Caco-2 (cell line): ENCODE measurements at regions not wholly inside any gene's neighbourhood (a gene's known extent, or its start where the extent isn't known, plus 50 kb on each side); places are given as distances from the start of the nearest gene placed in this dataset.

Experiments
- BruUV-seq: library from RNA; stranded (reverse); fragments of 400-500 nt; replicated peaks from 2 replicates; lab custom pipeline; 2021; lab: Mats Ljungman, UMichigan
- CTCF ChIA-PET: fragments of 300-600 bp; sonication (Branson Sonifier 250); formaldehyde crosslinking; loops from one replicate; lab custom pipeline; 2022; ENCODE audit warnings: antibody characterized with exemption; lab: Charles Lee
- POLR2A ChIA-PET: fragments of 300-600 bp; sonication (Branson Sonifier 250); formaldehyde crosslinking; loops from one replicate; lab custom pipeline; 2022; ENCODE audit warnings: antibody characterized with exemption; lab: Charles Lee
- DNase-seq, 2 experiments: peaks; one replicate each; pipeline versions ENCODE4 v3.0.0 to v3.0.0-alpha.2; 2020 to 2022
- H3K27me3 ChIP-seq: replicated peaks from 2 replicates; pipeline ENCODE4 v1.6.0; 2011; ENCODE audit warnings: low read length; ENCODE audit not compliant: control insufficient read depth, insufficient read depth
- H3K36me3 ChIP-seq: 2 replicates; pipeline ENCODE4 v1.5.1; 2011; ENCODE audit warnings: low read length; ENCODE audit not compliant: control insufficient read depth, insufficient read depth
- H3K4me1 ChIP-seq: fragments of 250-450 bp; sonication (Bioruptor Pico); 2 replicates; pipeline ENCODE4 v1.5.1; 2020; ENCODE audit warnings: mild to moderate bottlenecking
- H3K4me3 ChIP-seq: 2 replicates; pipeline ENCODE4 v1.5.1; 2011; ENCODE audit warnings: low read depth, mild to moderate bottlenecking, control low read depth, low read length
- H3K9me3 ChIP-seq: fragments of 250-450 bp; sonication (Bioruptor Pico); 2 replicates; pipeline ENCODE4 v1.5.1; 2020; ENCODE audit warnings: mild to moderate bottlenecking, moderate library complexity
- H3K27ac Mint-ChIP-seq: one replicate; pipeline ENCODE4 v1.8.0; 2022; ENCODE audit warnings: mixed read lengths; ENCODE audit not compliant: unreplicated experiment
- H3K27me3 Mint-ChIP-seq: one replicate; pipeline ENCODE4 v1.8.0; 2022; ENCODE audit warnings: mixed read lengths; ENCODE audit not compliant: insufficient read depth, unreplicated experiment
- H3K36me3 Mint-ChIP-seq: one replicate; pipeline ENCODE4 v1.8.0; 2022; ENCODE audit warnings: mild to moderate bottlenecking, mixed read lengths; ENCODE audit not compliant: insufficient read depth, unreplicated experiment
- H3K4me1 Mint-ChIP-seq: one replicate; pipeline ENCODE4 v1.8.0; 2022; ENCODE audit warnings: low read depth, mixed read lengths; ENCODE audit not compliant: unreplicated experiment
- H3K4me3 Mint-ChIP-seq: one replicate; pipeline ENCODE4 v1.8.0; 2022; ENCODE audit warnings: mild to moderate bottlenecking, moderate library complexity, mixed read lengths; ENCODE audit not compliant: unreplicated experiment
- H3K9me3 Mint-ChIP-seq: one replicate; pipeline ENCODE4 v1.8.0; 2022; ENCODE audit warnings: mixed read lengths; ENCODE audit not compliant: unreplicated experiment
- CTCF ChIP-seq, 2 experiments: fragments of 200-600 bp in 1 of 2; IDR thresholded peaks; 1 replicate in 1 of 2; 2 replicates in 1 of 2; pipeline versions ENCODE4 v1.5.1 to v1.8.0; 2011 to 2022; ENCODE audit warnings: antibody characterized with exemption in 1 of 2, control low read depth in 1 of 2, inconsistent platforms in 1 of 2, low read depth in 1 of 2, low read length in 1 of 2, mild to moderate bottlenecking in 1 of 2, moderate library complexity in 1 of 2; ENCODE audit not compliant: insufficient read depth in 1 of 2, severe bottlenecking in 1 of 2, unreplicated experiment in 1 of 2
- intact Hi-C: fragments of 100-400 bp; cut with micrococcal nuclease; formaldehyde crosslinking; loops from one replicate; pipeline ENCODE4 v1.10.0; 2022; ENCODE audit not compliant: unreplicated experiment

- Histone ChIP-seq H3K9me3 (no peaks in the 10 kb centered on the region), H3K36me3 (no peaks in the 10 kb centered on the region), H3K4me1 (no peaks in the 10 kb centered on the region), H3K4me3 (no peak overlapping the region), H3K27me3 (no peaks in the 10 kb centered on the region)
- H3K27me3 Mint-ChIP-seq, result no peaks in the 10 kb centered on the region
- H3K27ac Mint-ChIP-seq, result no peak overlapping the region
- H3K36me3 Mint-ChIP-seq, result no peaks in the 10 kb centered on the region
- intact Hi-C loops, result no loop called here
- POLR2A ChIA-PET, result no interaction called here
- no TSS peak for BruUV-seq
- DNase-seq, result no peak
- CTCF ChIA-PET, result no interaction called here
- TF ChIP-seq CTCF (IDR thresholded peaks at IDR 0.05; ENCODE audit: insufficient read depth in 1 of 2, low read depth in 1 of 2, low read length in 1 of 2, severe bottlenecking in 1 of 2, unreplicated experiment in 1 of 2), result no peak
- no peaks in the 10 kb centered on the region for H3K4me1 Mint-ChIP-seq
- no peak overlapping the region for H3K4me3 Mint-ChIP-seq
- no peaks in the 10 kb centered on the region for H3K9me3 Mint-ChIP-seq
These were observed 319.3 kb downstream of the MDFIC start for GRCh38 chr7:115241151-115241550.

- no peaks in the 10 kb centered on the region for H3K9me3 Mint-ChIP-seq
- no peak for DNase-seq
- Histone ChIP-seq H3K27me3 (no peaks in the 10 kb centered on the region), H3K36me3 (no peaks in the 10 kb centered on the region), H3K9me3 (no peaks in the 10 kb centered on the region), H3K4me1 (no peaks in the 10 kb centered on the region), H3K4me3 (no peak overlapping the region)
- no peak overlapping the region for H3K4me3 Mint-ChIP-seq
- no peaks in the 10 kb centered on the region for H3K4me1 Mint-ChIP-seq
- intact Hi-C loops, result no loop called here
- TF ChIP-seq CTCF (IDR thresholded peaks at IDR 0.05; ENCODE audit: insufficient read depth in 1 of 2, low read depth in 1 of 2, low read length in 1 of 2, severe bottlenecking in 1 of 2, unreplicated experiment in 1 of 2), result no peak
- H3K27me3 Mint-ChIP-seq, result no peaks in the 10 kb centered on the region
- ChIA-PET CTCF (no interaction called here), POLR2A (no interaction called here)
- H3K36me3 Mint-ChIP-seq, result no peaks in the 10 kb centered on the region
- no peak overlapping the region for H3K27ac Mint-ChIP-seq
- no TSS peak for BruUV-seq
These were observed 318.3 kb downstream of the MDFIC start for GRCh38 chr7:115240242-115240641.

GRCh38 chr7:115235075-115235474 is 313.2 kb downstream of the MDFIC start:
- H3K4me1 ChIP-seq, result no peaks in the 10 kb centered on the region
- Mint-ChIP-seq H3K4me3 (no peak overlapping the region), H3K9me3 (no peaks in the 10 kb centered on the region), H3K4me1 (peaks cover 6% of the 10 kb centered on the region), H3K36me3 (no peaks in the 10 kb centered on the region), H3K27me3 (no peaks in the 10 kb centered on the region), H3K27ac (no peak overlapping the region)
- CTCF ChIA-PET, result no interaction called here
- DNase-seq, result no peak
- no peaks in the 10 kb centered on the region for H3K36me3 ChIP-seq
- H3K27me3 ChIP-seq, result no peaks in the 10 kb centered on the region
- H3K9me3 ChIP-seq, result no peaks in the 10 kb centered on the region
- intact Hi-C loops, result no loop called here
- POLR2A ChIA-PET, result no interaction called here
- no peak overlapping the region for H3K4me3 ChIP-seq
- no TSS peak for BruUV-seq
- TF ChIP-seq CTCF (IDR thresholded peaks at IDR 0.05; ENCODE audit: insufficient read depth in 1 of 2, low read depth in 1 of 2, low read length in 1 of 2, severe bottlenecking in 1 of 2, unreplicated experiment in 1 of 2), result no peak
